A549 (cell line): ENCODE measurements at regions not wholly inside any gene's neighbourhood (a gene's known extent, or its start where the extent isn't known, plus 50 kb on each side); places are given as distances from the start of the nearest gene placed in this dataset.

ENCODE experiments used
- TF ChIP-seq, protein P1 (sequence below): fragments of 200-600 bp; sonication (generic); IDR thresholded peaks from 2 replicates; pipeline ENCODE4 v1.6.1; 2016; ENCODE audit warnings: antibody characterized with exemption, mild to moderate bottlenecking, moderate library complexity
- TF ChIP-seq, protein P2 (sequence below): fragments of >200 bp; sonication (Bioruptor Twin); formaldehyde crosslinking; IDR thresholded peaks from 3 replicates; pipeline ENCODE4 v1.5.1; 2016

DNA sequence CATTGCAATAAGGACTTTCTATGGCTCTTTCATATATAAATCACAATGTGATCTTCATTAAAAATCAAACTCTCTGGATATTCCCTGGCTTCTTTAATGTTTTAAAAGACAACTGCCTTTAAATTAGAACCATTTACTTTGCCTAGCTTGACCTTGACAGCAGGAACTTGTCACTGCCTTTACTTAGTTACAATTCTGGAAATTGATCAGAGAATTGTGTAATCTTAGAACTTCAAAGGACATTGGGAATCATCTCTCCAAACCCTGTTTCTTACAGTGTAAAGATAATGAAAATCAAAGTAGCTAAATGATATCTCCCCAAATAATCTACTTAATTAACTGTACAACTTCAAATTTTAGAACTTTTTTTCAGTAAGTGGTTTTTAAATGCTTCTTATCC, 517.6 kb upstream of the CCDC179 start:
- TF ChIP-seq, protein P1, sequence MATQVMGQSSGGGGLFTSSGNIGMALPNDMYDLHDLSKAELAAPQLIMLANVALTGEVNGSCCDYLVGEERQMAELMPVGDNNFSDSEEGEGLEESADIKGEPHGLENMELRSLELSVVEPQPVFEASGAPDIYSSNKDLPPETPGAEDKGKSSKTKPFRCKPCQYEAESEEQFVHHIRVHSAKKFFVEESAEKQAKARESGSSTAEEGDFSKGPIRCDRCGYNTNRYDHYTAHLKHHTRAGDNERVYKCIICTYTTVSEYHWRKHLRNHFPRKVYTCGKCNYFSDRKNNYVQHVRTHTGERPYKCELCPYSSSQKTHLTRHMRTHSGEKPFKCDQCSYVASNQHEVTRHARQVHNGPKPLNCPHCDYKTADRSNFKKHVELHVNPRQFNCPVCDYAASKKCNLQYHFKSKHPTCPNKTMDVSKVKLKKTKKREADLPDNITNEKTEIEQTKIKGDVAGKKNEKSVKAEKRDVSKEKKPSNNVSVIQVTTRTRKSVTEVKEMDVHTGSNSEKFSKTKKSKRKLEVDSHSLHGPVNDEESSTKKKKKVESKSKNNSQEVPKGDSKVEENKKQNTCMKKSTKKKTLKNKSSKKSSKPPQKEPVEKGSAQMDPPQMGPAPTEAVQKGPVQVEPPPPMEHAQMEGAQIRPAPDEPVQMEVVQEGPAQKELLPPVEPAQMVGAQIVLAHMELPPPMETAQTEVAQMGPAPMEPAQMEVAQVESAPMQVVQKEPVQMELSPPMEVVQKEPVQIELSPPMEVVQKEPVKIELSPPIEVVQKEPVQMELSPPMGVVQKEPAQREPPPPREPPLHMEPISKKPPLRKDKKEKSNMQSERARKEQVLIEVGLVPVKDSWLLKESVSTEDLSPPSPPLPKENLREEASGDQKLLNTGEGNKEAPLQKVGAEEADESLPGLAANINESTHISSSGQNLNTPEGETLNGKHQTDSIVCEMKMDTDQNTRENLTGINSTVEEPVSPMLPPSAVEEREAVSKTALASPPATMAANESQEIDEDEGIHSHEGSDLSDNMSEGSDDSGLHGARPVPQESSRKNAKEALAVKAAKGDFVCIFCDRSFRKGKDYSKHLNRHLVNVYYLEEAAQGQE: no peak
- TF ChIP-seq, protein P2, sequence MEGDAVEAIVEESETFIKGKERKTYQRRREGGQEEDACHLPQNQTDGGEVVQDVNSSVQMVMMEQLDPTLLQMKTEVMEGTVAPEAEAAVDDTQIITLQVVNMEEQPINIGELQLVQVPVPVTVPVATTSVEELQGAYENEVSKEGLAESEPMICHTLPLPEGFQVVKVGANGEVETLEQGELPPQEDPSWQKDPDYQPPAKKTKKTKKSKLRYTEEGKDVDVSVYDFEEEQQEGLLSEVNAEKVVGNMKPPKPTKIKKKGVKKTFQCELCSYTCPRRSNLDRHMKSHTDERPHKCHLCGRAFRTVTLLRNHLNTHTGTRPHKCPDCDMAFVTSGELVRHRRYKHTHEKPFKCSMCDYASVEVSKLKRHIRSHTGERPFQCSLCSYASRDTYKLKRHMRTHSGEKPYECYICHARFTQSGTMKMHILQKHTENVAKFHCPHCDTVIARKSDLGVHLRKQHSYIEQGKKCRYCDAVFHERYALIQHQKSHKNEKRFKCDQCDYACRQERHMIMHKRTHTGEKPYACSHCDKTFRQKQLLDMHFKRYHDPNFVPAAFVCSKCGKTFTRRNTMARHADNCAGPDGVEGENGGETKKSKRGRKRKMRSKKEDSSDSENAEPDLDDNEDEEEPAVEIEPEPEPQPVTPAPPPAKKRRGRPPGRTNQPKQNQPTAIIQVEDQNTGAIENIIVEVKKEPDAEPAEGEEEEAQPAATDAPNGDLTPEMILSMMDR: no peak
